WTC11 (cell line): ENCODE measurements at regions not wholly inside any gene's neighbourhood (a gene's known extent, or its start where the extent isn't known, plus 50 kb on each side); places are given as distances from the start of the nearest gene placed in this dataset.

ENCODE experiments used
- ATAC-seq: fragments of 200-7000 bp; cut with Tn5 transposase; 2 replicates; pipeline ENCODE4 v1.10.0; 2021; ENCODE audit warnings: mild to moderate bottlenecking, moderate library complexity
- CTCF ChIA-PET: fragments of 300-600 bp; sonication (Branson Sonifier 250); formaldehyde crosslinking; loops from one replicate; lab custom pipeline; 2021; ENCODE audit warnings: antibody characterized with exemption; lab: Charles Lee
- POLR2A ChIA-PET: fragments of 350-600 bp; sonication (Branson Sonifier 250); formaldehyde crosslinking; loops from one replicate; lab custom pipeline; 2021; ENCODE audit warnings: antibody characterized with exemption; lab: Charles Lee
- DNase-seq: peaks from one replicate; pipeline ENCODE4 v3.0.0; 2021; ENCODE audit warnings: low spot score
- H3K27ac Mint-ChIP-seq: 2 replicates; pipeline ENCODE4 v1.8.0; 2021; ENCODE audit warnings: mixed read lengths
- H3K27me3 Mint-ChIP-seq: 2 replicates; pipeline ENCODE4 v1.8.0; 2021; ENCODE audit warnings: low read depth, mild to moderate bottlenecking, moderate library complexity, mixed read lengths
- H3K36me3 Mint-ChIP-seq: 2 replicates; pipeline ENCODE4 v1.8.0; 2021; ENCODE audit warnings: mixed read lengths
- H3K4me1 Mint-ChIP-seq: 2 replicates; pipeline ENCODE4 v1.8.0; 2022; ENCODE audit warnings: mixed read lengths
- H3K4me3 Mint-ChIP-seq: 2 replicates; pipeline ENCODE4 v1.8.0; 2021; ENCODE audit warnings: mild to moderate bottlenecking, moderate library complexity, mixed read lengths
- H3K9me3 Mint-ChIP-seq: 2 replicates; pipeline ENCODE4 v1.8.0; 2021; ENCODE audit warnings: mixed read lengths
- ETV6 ChIP-seq: sonication (generic); formaldehyde crosslinking; IDR thresholded peaks from 2 replicates; pipeline ENCODE4 v1.8.1; 2022; ENCODE audit warnings: mild to moderate bottlenecking, missing genetic modification reagents
- FOXJ3 ChIP-seq: sonication (generic); formaldehyde crosslinking; IDR thresholded peaks from 2 replicates; pipeline ENCODE4 v1.9.0; 2021; ENCODE audit warnings: missing genetic modification reagents, mild to moderate bottlenecking, borderline replicate concordance
- FOXK1 ChIP-seq: sonication (generic); formaldehyde crosslinking; IDR thresholded peaks from 2 replicates; pipeline ENCODE4 v1.8.0; 2022; ENCODE audit warnings: mild to moderate bottlenecking, moderate library complexity, missing genetic modification reagents
- GABPB1 ChIP-seq: sonication (generic); formaldehyde crosslinking; IDR thresholded peaks from 2 replicates; pipeline ENCODE4 v1.8.1; 2023; ENCODE audit warnings: mild to moderate bottlenecking, missing genetic modification reagents
- JUN ChIP-seq: sonication (generic); formaldehyde crosslinking; IDR thresholded peaks from 2 replicates; pipeline ENCODE4 v1.8.0; 2023; ENCODE audit warnings: mild to moderate bottlenecking, missing genetic modification reagents
- KAT7 ChIP-seq: sonication (generic); formaldehyde crosslinking; IDR thresholded peaks from 2 replicates; pipeline ENCODE4 v1.8.1; 2023; ENCODE audit warnings: missing genetic modification reagents, mild to moderate bottlenecking, borderline replicate concordance
- MYBL2 ChIP-seq: sonication (generic); formaldehyde crosslinking; IDR thresholded peaks from 2 replicates; pipeline ENCODE4 v1.8.1; 2023; ENCODE audit warnings: mild to moderate bottlenecking, moderate library complexity, missing genetic modification reagents
- NR2C2 ChIP-seq: sonication (generic); formaldehyde crosslinking; IDR thresholded peaks from 2 replicates; pipeline ENCODE4 v1.8.0; 2022; ENCODE audit warnings: mild to moderate bottlenecking, missing genetic modification reagents
- NR3C1 ChIP-seq: sonication (generic); formaldehyde crosslinking; conservative IDR thresholded peaks from 2 replicates; pipeline ENCODE4 v1.8.1; 2023; ENCODE audit warnings: low read depth, mild to moderate bottlenecking, missing genetic modification reagents
- RELA ChIP-seq: sonication (generic); formaldehyde crosslinking; IDR thresholded peaks from 2 replicates; pipeline ENCODE4 v1.8.1; 2022; ENCODE audit warnings: missing genetic modification reagents, mild to moderate bottlenecking, borderline replicate concordance
- TCF7 ChIP-seq: sonication (generic); formaldehyde crosslinking; IDR thresholded peaks from 2 replicates; pipeline ENCODE4 v1.8.0; 2022; ENCODE audit warnings: mild to moderate bottlenecking, low read depth, missing genetic modification reagents, moderate library complexity
- ZBTB21 ChIP-seq: sonication (generic); formaldehyde crosslinking; IDR thresholded peaks from 2 replicates; pipeline ENCODE4 v1.8.1; 2023; ENCODE audit warnings: mild to moderate bottlenecking, missing genetic modification reagents, borderline replicate concordance
- ZNF219 ChIP-seq: sonication (generic); formaldehyde crosslinking; IDR thresholded peaks from 2 replicates; pipeline ENCODE4 v1.8.0; 2023; ENCODE audit warnings: missing genetic modification reagents, mild to moderate bottlenecking, borderline replicate concordance
- ZNF416 ChIP-seq: fragments of 250-450 bp; sonication (Bioruptor Pico); IDR thresholded peaks from 2 replicates; pipeline ENCODE4 v1.9.0; 2021; ENCODE audit warnings: mild to moderate bottlenecking, inconsistent platforms
- ZNF671 ChIP-seq: fragments of 250-450 bp; sonication (Bioruptor Pico); IDR thresholded peaks from 2 replicates; pipeline ENCODE4 v1.8.0; 2021; ENCODE audit warnings: mild to moderate bottlenecking
- TF ChIP-seq, protein P1 (sequence below): sonication (generic); formaldehyde crosslinking; IDR thresholded peaks from 2 replicates; pipeline ENCODE4 v1.8.1; 2022; ENCODE audit warnings: low read depth, mild to moderate bottlenecking, moderate library complexity, missing genetic modification reagents, borderline replicate concordance
- TF ChIP-seq, protein P2 (sequence below): sonication (generic); formaldehyde crosslinking; IDR thresholded peaks from 2 replicates; pipeline ENCODE4 v1.8.0; 2022; ENCODE audit warnings: missing genetic modification reagents
- TF ChIP-seq, protein P3 (sequence below): sonication (generic); formaldehyde crosslinking; IDR thresholded peaks from 2 replicates; pipeline ENCODE4 v1.8.1; 2023; ENCODE audit warnings: mild to moderate bottlenecking, missing genetic modification reagents
- TF ChIP-seq, protein P4 (sequence below): sonication (generic); formaldehyde crosslinking; IDR thresholded peaks from 2 replicates; pipeline ENCODE4 v1.8.0; 2022; ENCODE audit warnings: mild to moderate bottlenecking, missing genetic modification reagents
- TF ChIP-seq, protein P5 (sequence below): sonication (generic); formaldehyde crosslinking; IDR thresholded peaks from 2 replicates; pipeline ENCODE4 v1.8.1; 2023; ENCODE audit warnings: mild to moderate bottlenecking, missing genetic modification reagents, moderate library complexity
- TF ChIP-seq, protein P6 (sequence below): sonication (generic); formaldehyde crosslinking; IDR thresholded peaks from 2 replicates; pipeline ENCODE4 v1.8.1; 2022; ENCODE audit warnings: missing genetic modification reagents, borderline replicate concordance
- TF ChIP-seq, protein P7 (sequence below): fragments of 250-450 bp; sonication (Bioruptor Pico); IDR thresholded peaks from 2 replicates; pipeline ENCODE4 v1.8.0; 2021; ENCODE audit warnings: mild to moderate bottlenecking
- TF ChIP-seq, protein P8 (sequence below): sonication (generic); formaldehyde crosslinking; IDR thresholded peaks from 2 replicates; pipeline ENCODE4 v1.8.1; 2023; ENCODE audit warnings: mild to moderate bottlenecking, missing genetic modification reagents, moderate library complexity

DNA sequence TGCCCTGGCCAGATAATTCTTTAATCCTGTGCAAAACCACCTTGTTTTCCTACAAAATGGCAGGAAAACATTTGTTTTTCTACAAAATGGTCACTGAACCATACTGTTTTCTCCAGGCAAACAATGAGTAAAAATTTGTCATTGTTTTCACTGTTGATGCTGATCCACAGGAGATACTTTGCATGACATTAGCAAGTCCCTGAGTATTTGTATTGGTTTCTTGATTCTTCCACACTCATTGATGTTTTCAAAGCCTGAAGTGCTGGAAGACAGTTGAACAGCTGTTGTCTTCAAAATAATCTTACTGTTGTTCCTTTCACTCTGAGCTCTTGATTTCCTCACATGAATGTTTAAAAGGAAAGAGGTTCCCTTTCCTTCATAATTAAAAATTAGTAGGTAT is 123.1 kb upstream of the HTR2A start:
- DNase-seq: no peak
- TF ChIP-seq, protein P1, sequence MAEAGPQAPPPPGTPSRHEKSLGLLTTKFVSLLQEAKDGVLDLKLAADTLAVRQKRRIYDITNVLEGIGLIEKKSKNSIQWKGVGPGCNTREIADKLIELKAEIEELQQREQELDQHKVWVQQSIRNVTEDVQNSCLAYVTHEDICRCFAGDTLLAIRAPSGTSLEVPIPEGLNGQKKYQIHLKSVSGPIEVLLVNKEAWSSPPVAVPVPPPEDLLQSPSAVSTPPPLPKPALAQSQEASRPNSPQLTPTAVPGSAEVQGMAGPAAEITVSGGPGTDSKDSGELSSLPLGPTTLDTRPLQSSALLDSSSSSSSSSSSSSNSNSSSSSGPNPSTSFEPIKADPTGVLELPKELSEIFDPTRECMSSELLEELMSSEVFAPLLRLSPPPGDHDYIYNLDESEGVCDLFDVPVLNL: no peak
- TF ChIP-seq FOXJ3 (CRISPR knock-in tag): no peak
- TF ChIP-seq, protein P2, sequence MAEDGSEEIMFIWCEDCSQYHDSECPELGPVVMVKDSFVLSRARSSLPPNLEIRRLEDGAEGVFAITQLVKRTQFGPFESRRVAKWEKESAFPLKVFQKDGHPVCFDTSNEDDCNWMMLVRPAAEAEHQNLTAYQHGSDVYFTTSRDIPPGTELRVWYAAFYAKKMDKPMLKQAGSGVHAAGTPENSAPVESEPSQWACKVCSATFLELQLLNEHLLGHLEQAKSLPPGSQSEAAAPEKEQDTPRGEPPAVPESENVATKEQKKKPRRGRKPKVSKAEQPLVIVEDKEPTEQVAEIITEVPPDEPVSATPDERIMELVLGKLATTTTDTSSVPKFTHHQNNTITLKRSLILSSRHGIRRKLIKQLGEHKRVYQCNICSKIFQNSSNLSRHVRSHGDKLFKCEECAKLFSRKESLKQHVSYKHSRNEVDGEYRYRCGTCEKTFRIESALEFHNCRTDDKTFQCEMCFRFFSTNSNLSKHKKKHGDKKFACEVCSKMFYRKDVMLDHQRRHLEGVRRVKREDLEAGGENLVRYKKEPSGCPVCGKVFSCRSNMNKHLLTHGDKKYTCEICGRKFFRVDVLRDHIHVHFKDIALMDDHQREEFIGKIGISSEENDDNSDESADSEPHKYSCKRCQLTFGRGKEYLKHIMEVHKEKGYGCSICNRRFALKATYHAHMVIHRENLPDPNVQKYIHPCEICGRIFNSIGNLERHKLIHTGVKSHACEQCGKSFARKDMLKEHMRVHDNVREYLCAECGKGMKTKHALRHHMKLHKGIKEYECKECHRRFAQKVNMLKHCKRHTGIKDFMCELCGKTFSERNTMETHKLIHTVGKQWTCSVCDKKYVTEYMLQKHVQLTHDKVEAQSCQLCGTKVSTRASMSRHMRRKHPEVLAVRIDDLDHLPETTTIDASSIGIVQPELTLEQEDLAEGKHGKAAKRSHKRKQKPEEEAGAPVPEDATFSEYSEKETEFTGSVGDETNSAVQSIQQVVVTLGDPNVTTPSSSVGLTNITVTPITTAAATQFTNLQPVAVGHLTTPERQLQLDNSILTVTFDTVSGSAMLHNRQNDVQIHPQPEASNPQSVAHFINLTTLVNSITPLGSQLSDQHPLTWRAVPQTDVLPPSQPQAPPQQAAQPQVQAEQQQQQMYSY: no peak
- TF ChIP-seq, protein P3, sequence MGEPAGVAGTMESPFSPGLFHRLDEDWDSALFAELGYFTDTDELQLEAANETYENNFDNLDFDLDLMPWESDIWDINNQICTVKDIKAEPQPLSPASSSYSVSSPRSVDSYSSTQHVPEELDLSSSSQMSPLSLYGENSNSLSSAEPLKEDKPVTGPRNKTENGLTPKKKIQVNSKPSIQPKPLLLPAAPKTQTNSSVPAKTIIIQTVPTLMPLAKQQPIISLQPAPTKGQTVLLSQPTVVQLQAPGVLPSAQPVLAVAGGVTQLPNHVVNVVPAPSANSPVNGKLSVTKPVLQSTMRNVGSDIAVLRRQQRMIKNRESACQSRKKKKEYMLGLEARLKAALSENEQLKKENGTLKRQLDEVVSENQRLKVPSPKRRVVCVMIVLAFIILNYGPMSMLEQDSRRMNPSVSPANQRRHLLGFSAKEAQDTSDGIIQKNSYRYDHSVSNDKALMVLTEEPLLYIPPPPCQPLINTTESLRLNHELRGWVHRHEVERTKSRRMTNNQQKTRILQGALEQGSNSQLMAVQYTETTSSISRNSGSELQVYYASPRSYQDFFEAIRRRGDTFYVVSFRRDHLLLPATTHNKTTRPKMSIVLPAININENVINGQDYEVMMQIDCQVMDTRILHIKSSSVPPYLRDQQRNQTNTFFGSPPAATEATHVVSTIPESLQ (CRISPR knock-in tag): no peak
- no peak for TF ChIP-seq NR3C1
- no peak for TF ChIP-seq MYBL2 (CRISPR knock-in tag)
- no peak for TF ChIP-seq JUN (CRISPR knock-in tag)
- no peak for TF ChIP-seq NR2C2 (CRISPR knock-in tag)
- TF ChIP-seq TCF7 (CRISPR knock-in tag): no peak

DNA sequence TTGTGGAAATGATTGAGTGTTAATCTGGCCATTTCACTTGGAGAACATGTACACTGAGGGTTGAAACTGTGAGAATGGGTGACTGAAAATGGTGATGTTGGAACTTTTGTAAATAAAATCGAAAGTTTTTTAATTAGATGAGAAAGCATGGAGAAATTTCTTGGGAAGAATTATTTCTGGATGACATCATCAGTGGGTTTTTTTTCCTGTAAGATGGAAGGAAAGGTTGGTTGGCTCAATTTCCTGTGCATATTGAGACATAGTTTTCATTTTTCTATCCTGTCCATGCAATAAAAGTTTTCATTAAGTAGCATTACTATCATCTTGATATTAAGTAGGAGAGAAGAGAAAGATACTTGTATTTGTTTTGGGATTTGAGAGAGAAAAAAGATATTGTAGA is 120.6 kb upstream of the HTR2A start:
- H3K9me3 Mint-ChIP-seq: peaks cover 30% of the 10 kb centered on the region
- DNase-seq (no peak), ATAC-seq (no peak)
- CTCF ChIA-PET: no interaction called here
- H3K27ac Mint-ChIP-seq: no peak overlapping the region
- H3K4me3 Mint-ChIP-seq: no peak overlapping the region
- POLR2A ChIA-PET: no interaction called here
- peaks cover 7% of the 10 kb centered on the region for H3K4me1 Mint-ChIP-seq
- H3K27me3 Mint-ChIP-seq: no peaks in the 10 kb centered on the region; the same call in 1 of the 2 replicates
- H3K36me3 Mint-ChIP-seq: peaks cover 15% of the 10 kb centered on the region
- TF ChIP-seq GABPB1 (CRISPR knock-in tag) (no peak), KAT7 (CRISPR knock-in tag) (no peak), ZNF671 (no peak), ZNF416 (CRISPR knock-in tag) (no peak), ETV6 (no peak), RELA (no peak), FOXK1 (CRISPR knock-in tag) (no peak), ZBTB21 (CRISPR knock-in tag) (no peak), ZNF219 (CRISPR knock-in tag) (no peak)
- TF ChIP-seq, protein P4, sequence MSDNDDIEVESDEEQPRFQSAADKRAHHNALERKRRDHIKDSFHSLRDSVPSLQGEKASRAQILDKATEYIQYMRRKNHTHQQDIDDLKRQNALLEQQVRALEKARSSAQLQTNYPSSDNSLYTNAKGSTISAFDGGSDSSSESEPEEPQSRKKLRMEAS (CRISPR knock-in tag): no peak
- TF ChIP-seq, protein P5, sequence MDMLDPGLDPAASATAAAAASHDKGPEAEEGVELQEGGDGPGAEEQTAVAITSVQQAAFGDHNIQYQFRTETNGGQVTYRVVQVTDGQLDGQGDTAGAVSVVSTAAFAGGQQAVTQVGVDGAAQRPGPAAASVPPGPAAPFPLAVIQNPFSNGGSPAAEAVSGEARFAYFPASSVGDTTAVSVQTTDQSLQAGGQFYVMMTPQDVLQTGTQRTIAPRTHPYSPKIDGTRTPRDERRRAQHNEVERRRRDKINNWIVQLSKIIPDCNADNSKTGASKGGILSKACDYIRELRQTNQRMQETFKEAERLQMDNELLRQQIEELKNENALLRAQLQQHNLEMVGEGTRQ: no peak
- TF ChIP-seq, protein P1: no peak
- TF ChIP-seq, protein P6, sequence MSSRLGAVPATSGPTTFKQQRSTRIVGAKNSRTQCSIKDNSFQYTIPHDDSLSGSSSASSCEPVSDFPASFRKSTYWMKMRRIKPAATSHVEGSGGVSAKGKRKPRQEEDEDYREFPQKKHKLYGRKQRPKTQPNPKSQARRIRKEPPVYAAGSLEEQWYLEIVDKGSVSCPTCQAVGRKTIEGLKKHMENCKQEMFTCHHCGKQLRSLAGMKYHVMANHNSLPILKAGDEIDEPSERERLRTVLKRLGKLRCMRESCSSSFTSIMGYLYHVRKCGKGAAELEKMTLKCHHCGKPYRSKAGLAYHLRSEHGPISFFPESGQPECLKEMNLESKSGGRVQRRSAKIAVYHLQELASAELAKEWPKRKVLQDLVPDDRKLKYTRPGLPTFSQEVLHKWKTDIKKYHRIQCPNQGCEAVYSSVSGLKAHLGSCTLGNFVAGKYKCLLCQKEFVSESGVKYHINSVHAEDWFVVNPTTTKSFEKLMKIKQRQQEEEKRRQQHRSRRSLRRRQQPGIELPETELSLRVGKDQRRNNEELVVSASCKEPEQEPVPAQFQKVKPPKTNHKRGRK: no peak
- TF ChIP-seq, protein P7, sequence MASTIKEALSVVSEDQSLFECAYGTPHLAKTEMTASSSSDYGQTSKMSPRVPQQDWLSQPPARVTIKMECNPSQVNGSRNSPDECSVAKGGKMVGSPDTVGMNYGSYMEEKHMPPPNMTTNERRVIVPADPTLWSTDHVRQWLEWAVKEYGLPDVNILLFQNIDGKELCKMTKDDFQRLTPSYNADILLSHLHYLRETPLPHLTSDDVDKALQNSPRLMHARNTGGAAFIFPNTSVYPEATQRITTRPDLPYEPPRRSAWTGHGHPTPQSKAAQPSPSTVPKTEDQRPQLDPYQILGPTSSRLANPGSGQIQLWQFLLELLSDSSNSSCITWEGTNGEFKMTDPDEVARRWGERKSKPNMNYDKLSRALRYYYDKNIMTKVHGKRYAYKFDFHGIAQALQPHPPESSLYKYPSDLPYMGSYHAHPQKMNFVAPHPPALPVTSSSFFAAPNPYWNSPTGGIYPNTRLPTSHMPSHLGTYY (CRISPR knock-in tag): no peak
- TF ChIP-seq, protein P8, sequence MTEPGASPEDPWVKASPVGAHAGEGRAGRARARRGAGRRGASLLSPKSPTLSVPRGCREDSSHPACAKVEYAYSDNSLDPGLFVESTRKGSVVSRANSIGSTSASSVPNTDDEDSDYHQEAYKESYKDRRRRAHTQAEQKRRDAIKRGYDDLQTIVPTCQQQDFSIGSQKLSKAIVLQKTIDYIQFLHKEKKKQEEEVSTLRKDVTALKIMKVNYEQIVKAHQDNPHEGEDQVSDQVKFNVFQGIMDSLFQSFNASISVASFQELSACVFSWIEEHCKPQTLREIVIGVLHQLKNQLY (CRISPR knock-in tag): no peak

More for the DNA sequence above, 123.1 kb upstream of the HTR2A start:
- peak overlapping the region; percentile 58; the same call in 1 of the 2 replicates for H3K27ac Mint-ChIP-seq
- H3K4me3 Mint-ChIP-seq: no peak overlapping the region
- H3K4me1 Mint-ChIP-seq: peaks cover 20% of the 10 kb centered on the region
- ChIA-PET POLR2A (no interaction called here), CTCF (no interaction called here)
- H3K9me3 Mint-ChIP-seq: peaks cover 30% of the 10 kb centered on the region
- H3K27me3 Mint-ChIP-seq: no peaks in the 10 kb centered on the region; the same call in 1 of the 2 replicates
- no peak for ATAC-seq
- H3K36me3 Mint-ChIP-seq: peaks cover 15% of the 10 kb centered on the region
